Endothelial cell of umbilical vein (primary cell): ENCODE measurements at regions not wholly inside any gene's neighbourhood (a gene's known extent, or its start where the extent isn't known, plus 50 kb on each side); places are given as distances from the start of the nearest gene placed in this dataset.

ENCODE experiments used
- BruUV-seq: library from RNA; stranded (reverse); fragments of 400-500 nt; replicated peaks from 2 replicates; lab custom pipeline; 2021; lab: Mats Ljungman, UMichigan
- CTCF ChIA-PET: fragments of 300-600, 350-600 bp; sonication (Branson Sonifier 250); formaldehyde crosslinking; loops from one replicate; lab custom pipeline; 2021; ENCODE audit warnings: antibody characterized with exemption, inconsistent platforms; lab: Charles Lee
- POLR2A ChIA-PET: fragments of 300-600, 350-600 bp; sonication (Branson Sonifier 250); formaldehyde crosslinking; loops from one replicate; lab custom pipeline; 2021; ENCODE audit warnings: antibody characterized with exemption, inconsistent platforms; lab: Charles Lee
- DNase-seq: peaks from one replicate; pipeline ENCODE4 v3.0.0-alpha.2; 2011; ENCODE audit warnings: low read depth, low spot score
- FAIRE-seq: peaks from 2 replicates; lab custom pipeline; 2011; peaks lifted over from hg19 to GRCh38; lab: Jason Lieb, UNC
- H2AFZ ChIP-seq: 2 replicates; pipeline ENCODE4 v1.6.0; 2012; ENCODE audit warnings: low read depth, low read length, control low read depth, inconsistent platforms
- H3K27ac ChIP-seq: 2 replicates; pipeline ENCODE4 v1.5.1; 2011; ENCODE audit warnings: low read depth, mild to moderate bottlenecking, control low read depth, low read length, moderate library complexity; ENCODE audit not compliant: insufficient read depth
- H3K27me3 ChIP-seq, 2 experiments: 2 replicates each; pipeline versions ENCODE4 v1.6.0 to v1.6.1; 2011; ENCODE audit warnings: low read length in 2 of 2, mixed read lengths in 1 of 2; ENCODE audit not compliant: control insufficient read depth in 2 of 2, insufficient read depth in 2 of 2
- H3K36me3 ChIP-seq, 2 experiments: 2 replicates in 1 of 2; 3 replicates in 1 of 2; pipeline ENCODE4 v1.5.1; 2011; ENCODE audit warnings: low read length in 2 of 2, mild to moderate bottlenecking in 1 of 2, moderate library complexity in 1 of 2; ENCODE audit not compliant: control insufficient read depth in 2 of 2, insufficient read depth in 2 of 2; ENCODE audit errors: extremely low read depth in 1 of 2
- H3K4me1 ChIP-seq: 3 replicates; pipeline ENCODE4 v1.5.1; 2011; ENCODE audit warnings: mild to moderate bottlenecking, low read length; ENCODE audit not compliant: control insufficient read depth, insufficient read depth; ENCODE audit errors: extremely low read depth
- H3K4me2 ChIP-seq: 2 replicates; pipeline ENCODE4 v1.6.1; 2011; ENCODE audit warnings: low read length, control low read depth, mixed read lengths; ENCODE audit not compliant: insufficient read depth
- H3K4me3 ChIP-seq, 3 experiments: fragments of 200-600 bp in 1 of 3; sonication (generic), shearing (Covaris generic) in 1 of 3; replicated peaks in 1 of 3; 2 replicates each; pipeline ENCODE4 v1.5.1; 2011 to 2016; ENCODE audit warnings: control low read depth in 3 of 3, low read length in 3 of 3, mild to moderate bottlenecking in 2 of 3, inconsistent platforms in 1 of 3, low read depth in 1 of 3, moderate library complexity in 1 of 3; ENCODE audit not compliant: insufficient read depth in 1 of 3
- H3K79me2 ChIP-seq: 2 replicates; pipeline ENCODE4 v1.6.0; 2012; ENCODE audit warnings: low read length, inconsistent platforms; ENCODE audit not compliant: control insufficient read depth, insufficient read depth
- H3K9ac ChIP-seq: replicated peaks from 2 replicates; pipeline ENCODE3; 2011; ENCODE audit warnings: low read length, control low read depth; ENCODE audit not compliant: insufficient read depth; ENCODE audit errors: extremely low read depth
- H3K9me1 ChIP-seq: replicated peaks from 3 replicates; pipeline ENCODE4 v1.6.0; 2011; ENCODE audit warnings: mild to moderate bottlenecking, low read length; ENCODE audit not compliant: control insufficient read depth, insufficient read depth; ENCODE audit errors: extremely low read depth
- H3K9me3 ChIP-seq: replicated peaks from 2 replicates; pipeline ENCODE4 v1.5.1; 2012; ENCODE audit warnings: low read length, inconsistent platforms; ENCODE audit not compliant: control insufficient read depth, insufficient read depth
- H4K20me1 ChIP-seq: replicated peaks from 2 replicates; pipeline ENCODE3; 2011; ENCODE audit warnings: mild to moderate bottlenecking, low read length; ENCODE audit not compliant: control insufficient read depth, insufficient read depth; ENCODE audit errors: extremely low read depth
- EZH2 ChIP-seq: IDR thresholded peaks from 2 replicates; pipeline ENCODE4 v1.6.1; 2012; ENCODE audit warnings: borderline replicate concordance, low read depth, mild to moderate bottlenecking, moderate library complexity, low read length, inconsistent platforms; ENCODE audit not compliant: severe bottlenecking
- FOS ChIP-seq: IDR thresholded peaks from 2 replicates; pipeline ENCODE4 v1.6.1; 2011; ENCODE audit warnings: mild to moderate bottlenecking, low read length, moderate library complexity, borderline replicate concordance; ENCODE audit not compliant: insufficient read depth
- GATA2 ChIP-seq: IDR thresholded peaks from 2 replicates; pipeline ENCODE4 v1.7.0; 2011; ENCODE audit warnings: low read depth, mild to moderate bottlenecking, moderate library complexity, mixed read lengths, low read length; ENCODE audit not compliant: insufficient read length, insufficient read depth
- JUN ChIP-seq: IDR thresholded peaks from 2 replicates; pipeline ENCODE4 v1.6.1; 2011; ENCODE audit warnings: borderline replicate concordance, low read depth; ENCODE audit not compliant: insufficient read length, insufficient read depth
- MAX ChIP-seq: IDR thresholded peaks from 2 replicates; pipeline ENCODE4 v1.6.1; 2011; ENCODE audit not compliant: insufficient read depth, insufficient read length
- MYC ChIP-seq: IDR thresholded peaks from one replicate; pipeline ENCODE4 v1.6.1; 2011; ENCODE audit warnings: mild to moderate bottlenecking, low read depth, low read length
- POLR2A ChIP-seq: IDR thresholded peaks from 2 replicates; pipeline ENCODE4 v1.6.1; 2012; ENCODE audit warnings: low read depth, mild to moderate bottlenecking, control low read depth, low read length
- POLR2AphosphoS5 ChIP-seq: IDR thresholded peaks from 2 replicates; pipeline ENCODE4 v1.6.1; 2012; ENCODE audit warnings: low read depth, mild to moderate bottlenecking, control low read depth, low read length, moderate library complexity; ENCODE audit not compliant: insufficient read depth
- dilution Hi-C: fragments of 300-500 bp; cut with MboI; formaldehyde crosslinking; loops from one replicate; pipeline ENCODE4 v1.15.0; 2019; ENCODE audit warnings: low sequenced_read_pairs; ENCODE audit not compliant: extremely low pct_ligation_motif_present
- intact Hi-C: fragments of 100-400 bp; cut with micrococcal nuclease; formaldehyde crosslinking; loops from one replicate; pipeline ENCODE4 v1.10.0; 2022
- TF ChIP-seq, protein P1 (sequence below), 2 donors: IDR thresholded peaks; 1 replicate in 1 of 2; 2 replicates in 1 of 2; pipeline ENCODE4 v1.5.1; 2011; ENCODE audit warnings: low read length in 2 of 2, mild to moderate bottlenecking in 2 of 2, moderate library complexity in 2 of 2, control low read depth in 1 of 2, inconsistent platforms in 1 of 2, low read depth in 1 of 2; ENCODE audit not compliant: insufficient read depth in 1 of 2; ENCODE audit errors: extremely low read depth in 1 of 2

- Histone ChIP-seq H3K4me3 (no peak overlapping the region), H3K27me3 (no peaks in the 10 kb centered on the region), H3K9me1 (no peaks in the 10 kb centered on the region), H4K20me1 (no peaks in the 10 kb centered on the region), H3K4me2 (no peak overlapping the region), H3K9me3 (no peaks in the 10 kb centered on the region), H3K4me1 (no peaks in the 10 kb centered on the region), H2AFZ (no peak overlapping the region), H3K9ac (no peak overlapping the region), H3K27ac (no peak overlapping the region), H3K79me2 (no peaks in the 10 kb centered on the region), H3K36me3 (no peaks in the 10 kb centered on the region)
- FAIRE-seq (no peak), DNase-seq (no peak)
- CTCF ChIA-PET: no interaction called here
- intact Hi-C loops: no loop called here
- BruUV-seq: no TSS peak
- no peak for TF ChIP-seq POLR2A
- TF ChIP-seq POLR2AphosphoS5: no peak
- TF ChIP-seq GATA2: no peak
- no peak for TF ChIP-seq MAX
- TF ChIP-seq, protein P1, sequence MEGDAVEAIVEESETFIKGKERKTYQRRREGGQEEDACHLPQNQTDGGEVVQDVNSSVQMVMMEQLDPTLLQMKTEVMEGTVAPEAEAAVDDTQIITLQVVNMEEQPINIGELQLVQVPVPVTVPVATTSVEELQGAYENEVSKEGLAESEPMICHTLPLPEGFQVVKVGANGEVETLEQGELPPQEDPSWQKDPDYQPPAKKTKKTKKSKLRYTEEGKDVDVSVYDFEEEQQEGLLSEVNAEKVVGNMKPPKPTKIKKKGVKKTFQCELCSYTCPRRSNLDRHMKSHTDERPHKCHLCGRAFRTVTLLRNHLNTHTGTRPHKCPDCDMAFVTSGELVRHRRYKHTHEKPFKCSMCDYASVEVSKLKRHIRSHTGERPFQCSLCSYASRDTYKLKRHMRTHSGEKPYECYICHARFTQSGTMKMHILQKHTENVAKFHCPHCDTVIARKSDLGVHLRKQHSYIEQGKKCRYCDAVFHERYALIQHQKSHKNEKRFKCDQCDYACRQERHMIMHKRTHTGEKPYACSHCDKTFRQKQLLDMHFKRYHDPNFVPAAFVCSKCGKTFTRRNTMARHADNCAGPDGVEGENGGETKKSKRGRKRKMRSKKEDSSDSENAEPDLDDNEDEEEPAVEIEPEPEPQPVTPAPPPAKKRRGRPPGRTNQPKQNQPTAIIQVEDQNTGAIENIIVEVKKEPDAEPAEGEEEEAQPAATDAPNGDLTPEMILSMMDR (IDR thresholded peaks at IDR 0.05; ENCODE audit: extremely low read depth in 1 of 2, insufficient read depth in 1 of 2, low read depth in 1 of 2, low read length in 2 of 2): no peak
- TF ChIP-seq FOS: no peak
- TF ChIP-seq EZH2: no peak
- no peak for TF ChIP-seq JUN
- TF ChIP-seq MYC: no peak
- POLR2A ChIA-PET: no interaction called here
- dilution Hi-C loops: no loop called here
Measured at GRCh38 chr5:40359832-40360231, 319.9 kb upstream of the PTGER4 start.
